HepG2 (cell line): ENCODE measurements at regions not wholly inside any gene's neighbourhood (a gene's known extent, or its start where the extent isn't known, plus 50 kb on each side); places are given as distances from the start of the nearest gene placed in this dataset.

Experiments
- IRF2 ChIP-seq: IDR thresholded peaks from 2 replicates; pipeline ENCODE4 v1.6.1; 2018; ENCODE audit warnings: missing genetic modification reagents, missing compliant biosample characterization
- NR2F6 ChIP-seq, 2 experiments: IDR thresholded peaks; 2 replicates each; pipeline ENCODE4 v1.6.1; 2016; ENCODE audit warnings: antibody characterized with exemption in 1 of 2, mild to moderate bottlenecking in 1 of 2
- SOX6 ChIP-seq, 2 experiments: fragments of 450-650 bp in 1 of 2; sonication (generic) in 1 of 2; formaldehyde crosslinking in 1 of 2; IDR thresholded peaks; 2 replicates each; pipeline versions ENCODE4 v1.4.0 to v1.6.1; 2017 to 2020; ENCODE audit warnings: antibody characterized with exemption in 1 of 2, mild to moderate bottlenecking in 1 of 2, missing genetic modification reagents in 1 of 2
- TP53 ChIP-seq: sonication (generic); formaldehyde crosslinking; conservative IDR thresholded peaks from 2 replicates; pipeline ENCODE4 v1.4.0; 2020; ENCODE audit warnings: missing genetic modification reagents
- ZNF274 ChIP-seq: sonication (generic); formaldehyde crosslinking; IDR thresholded peaks from 2 replicates; pipeline ENCODE4 v1.5.1; 2020; ENCODE audit warnings: mild to moderate bottlenecking, missing genetic modification reagents
- TF ChIP-seq, protein P1 (sequence below): sonication (generic); formaldehyde crosslinking; IDR thresholded peaks from 2 replicates; pipeline ENCODE4 v1.9.0; 2022; ENCODE audit warnings: missing genetic modification reagents, mild to moderate bottlenecking, borderline replicate concordance
- TF ChIP-seq, protein P2 (sequence below): sonication (generic); formaldehyde crosslinking; IDR thresholded peaks from 2 replicates; pipeline ENCODE4 v1.5.0; 2020; ENCODE audit warnings: mild to moderate bottlenecking, missing genetic modification reagents, moderate library complexity

DNA sequence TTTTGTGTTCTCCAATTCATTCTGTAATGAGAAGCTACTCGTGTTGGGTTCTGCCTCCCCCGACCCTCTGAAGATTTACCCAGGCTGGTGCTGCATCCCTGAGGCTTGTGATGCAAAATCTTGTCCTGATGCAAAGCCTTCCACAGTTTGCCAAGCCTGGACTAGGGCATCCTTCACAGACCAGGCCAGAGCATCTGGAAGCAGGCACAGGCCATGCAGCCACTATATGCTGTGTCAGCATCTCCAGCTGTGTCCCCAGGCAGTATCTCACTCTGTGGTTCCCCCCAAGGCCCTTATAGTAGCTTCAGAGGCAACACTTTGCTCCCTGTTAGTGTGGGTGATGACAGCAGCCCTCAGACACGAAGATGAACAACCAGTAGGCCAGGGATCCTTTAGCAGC, 77.3 kb upstream of the RCN1 start:
- TF ChIP-seq, protein P1, sequence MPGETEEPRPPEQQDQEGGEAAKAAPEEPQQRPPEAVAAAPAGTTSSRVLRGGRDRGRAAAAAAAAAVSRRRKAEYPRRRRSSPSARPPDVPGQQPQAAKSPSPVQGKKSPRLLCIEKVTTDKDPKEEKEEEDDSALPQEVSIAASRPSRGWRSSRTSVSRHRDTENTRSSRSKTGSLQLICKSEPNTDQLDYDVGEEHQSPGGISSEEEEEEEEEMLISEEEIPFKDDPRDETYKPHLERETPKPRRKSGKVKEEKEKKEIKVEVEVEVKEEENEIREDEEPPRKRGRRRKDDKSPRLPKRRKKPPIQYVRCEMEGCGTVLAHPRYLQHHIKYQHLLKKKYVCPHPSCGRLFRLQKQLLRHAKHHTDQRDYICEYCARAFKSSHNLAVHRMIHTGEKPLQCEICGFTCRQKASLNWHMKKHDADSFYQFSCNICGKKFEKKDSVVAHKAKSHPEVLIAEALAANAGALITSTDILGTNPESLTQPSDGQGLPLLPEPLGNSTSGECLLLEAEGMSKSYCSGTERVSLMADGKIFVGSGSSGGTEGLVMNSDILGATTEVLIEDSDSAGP, result no peak
- TF ChIP-seq ZNF274 (CRISPR knock-in tag) (no peak), IRF2 (CRISPR knock-in tag) (no peak), NR2F6 (IDR thresholded peaks at IDR 0.05) (no peak), NR2F6 (CRISPR knock-in tag; IDR thresholded peaks at IDR 0.05) (no peak), SOX6 (IDR thresholded peaks at IDR 0.05) (no peak), SOX6 (CRISPR knock-in tag; IDR thresholded peaks at IDR 0.05) (no peak), TP53 (CRISPR knock-in tag) (no peak)
- TF ChIP-seq, protein P2, sequence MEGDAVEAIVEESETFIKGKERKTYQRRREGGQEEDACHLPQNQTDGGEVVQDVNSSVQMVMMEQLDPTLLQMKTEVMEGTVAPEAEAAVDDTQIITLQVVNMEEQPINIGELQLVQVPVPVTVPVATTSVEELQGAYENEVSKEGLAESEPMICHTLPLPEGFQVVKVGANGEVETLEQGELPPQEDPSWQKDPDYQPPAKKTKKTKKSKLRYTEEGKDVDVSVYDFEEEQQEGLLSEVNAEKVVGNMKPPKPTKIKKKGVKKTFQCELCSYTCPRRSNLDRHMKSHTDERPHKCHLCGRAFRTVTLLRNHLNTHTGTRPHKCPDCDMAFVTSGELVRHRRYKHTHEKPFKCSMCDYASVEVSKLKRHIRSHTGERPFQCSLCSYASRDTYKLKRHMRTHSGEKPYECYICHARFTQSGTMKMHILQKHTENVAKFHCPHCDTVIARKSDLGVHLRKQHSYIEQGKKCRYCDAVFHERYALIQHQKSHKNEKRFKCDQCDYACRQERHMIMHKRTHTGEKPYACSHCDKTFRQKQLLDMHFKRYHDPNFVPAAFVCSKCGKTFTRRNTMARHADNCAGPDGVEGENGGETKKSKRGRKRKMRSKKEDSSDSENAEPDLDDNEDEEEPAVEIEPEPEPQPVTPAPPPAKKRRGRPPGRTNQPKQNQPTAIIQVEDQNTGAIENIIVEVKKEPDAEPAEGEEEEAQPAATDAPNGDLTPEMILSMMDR (CRISPR knock-in tag), result no peak
